Left ventricle myocardium superior (tissue), 1 donor: ENCODE measurements at regions not wholly inside any gene's neighbourhood (a gene's known extent, or its start where the extent isn't known, plus 50 kb on each side); places are given as distances from the start of the nearest gene placed in this dataset.

Experiments
- ATAC-seq: fragments of 200-7000 bp; cut with Tn5 transposase; one replicate; pipeline ENCODE4 v1.9.1; 2020; ENCODE audit warnings: mild to moderate bottlenecking, moderate library complexity
- DNase-seq: peaks from one replicate; pipeline ENCODE4 v3.0.0-alpha.2; 2020
- intact Hi-C: fragments of 100-400 bp; cut with micrococcal nuclease; formaldehyde crosslinking; loops from one replicate; pipeline ENCODE4 v1.11.0; 2022
- donor health status: DM: no; HTN: yes; CAD: no; lungs with severe emphysema.

DNA sequence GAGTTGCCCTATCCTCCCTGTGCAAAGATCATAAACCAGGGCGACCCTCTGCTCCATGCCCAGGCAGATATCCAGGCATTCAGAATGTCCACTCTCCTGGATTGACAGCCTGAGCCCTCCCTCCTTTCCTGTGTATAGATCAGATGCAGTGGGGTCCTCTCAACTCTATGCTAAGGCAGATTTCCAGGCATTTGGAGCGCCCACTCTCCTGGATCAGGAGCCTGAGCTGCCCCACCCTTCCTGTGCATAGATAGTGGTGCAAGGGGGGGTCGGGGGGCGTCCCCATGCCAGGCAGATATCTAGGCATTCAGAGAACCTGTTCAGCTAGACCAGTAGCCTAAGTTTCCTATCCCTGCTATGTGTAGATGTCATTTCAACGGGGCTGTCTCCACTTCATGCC is 941.1 kb downstream of the PCDH19 start:
- intact Hi-C loops: no loop called here
- DNase-seq (no peak), ATAC-seq (no peak)

DNA sequence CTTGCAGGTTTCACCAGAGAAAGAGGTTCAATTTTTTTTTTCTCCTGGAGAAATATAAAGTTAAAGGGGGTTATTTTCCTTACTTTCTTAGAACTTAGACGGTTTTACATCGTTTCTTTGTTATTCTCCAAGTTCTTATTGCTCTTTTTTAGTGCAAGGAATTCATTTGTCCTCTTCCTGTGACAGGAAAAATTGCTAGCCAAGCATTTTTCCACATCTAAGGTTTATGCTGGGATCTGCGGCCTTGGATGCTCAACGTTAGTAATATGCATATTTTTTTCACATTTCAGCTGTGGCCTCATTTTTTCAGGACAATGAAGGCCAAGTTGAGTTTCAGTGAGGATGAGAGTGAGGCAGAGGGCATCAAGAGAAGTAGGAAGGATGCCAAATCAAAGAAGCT is 948.9 kb downstream of the PCDH19 start:
- no peak for ATAC-seq
- intact Hi-C loops: no loop called here

DNA sequence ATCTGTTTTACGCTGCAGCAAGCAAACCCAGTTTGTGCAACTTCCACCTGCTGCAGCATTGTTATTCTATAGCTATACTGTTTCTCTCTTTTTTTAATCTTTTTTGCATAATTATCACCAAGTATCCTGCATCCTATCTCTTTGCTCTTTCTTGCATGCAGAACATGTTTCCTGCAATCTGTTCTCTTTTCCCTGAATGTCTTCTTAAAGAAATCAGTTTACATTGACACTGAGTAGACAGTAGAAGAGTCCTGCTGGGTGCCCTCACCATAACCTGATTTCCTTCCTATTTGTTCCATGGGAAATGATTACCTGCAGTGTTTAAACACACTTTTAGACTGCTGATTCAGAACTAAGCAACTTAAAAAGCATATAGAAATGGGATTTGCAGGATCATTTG is 964.7 kb downstream of the PCDH19 start:
- intact Hi-C loops: no loop called here
- ATAC-seq (no peak), DNase-seq (no peak)

More for the DNA sequence above, 948.9 kb downstream of the PCDH19 start:
- DNase-seq: no peak

DNA sequence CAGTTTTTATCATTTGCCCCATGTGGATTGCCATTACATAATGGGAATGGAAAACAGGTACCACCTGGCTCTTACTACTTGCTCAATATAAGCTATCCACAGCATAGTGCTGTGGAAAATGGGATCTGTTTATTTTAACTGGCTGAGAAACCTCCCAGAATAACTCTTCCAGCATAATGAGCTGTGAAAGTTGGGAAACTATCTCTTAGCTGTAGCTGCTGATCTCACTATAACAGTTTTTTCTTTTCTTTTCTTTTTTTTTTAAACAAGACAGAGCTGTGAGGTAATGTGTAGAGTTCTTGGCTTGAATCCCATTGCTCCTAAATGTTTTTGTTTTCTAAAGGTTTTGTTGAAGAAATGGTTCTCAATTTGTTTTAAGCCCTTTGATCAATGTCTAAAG is 988.3 kb downstream of the PCDH19 start:
- ATAC-seq: no peak

DNA sequence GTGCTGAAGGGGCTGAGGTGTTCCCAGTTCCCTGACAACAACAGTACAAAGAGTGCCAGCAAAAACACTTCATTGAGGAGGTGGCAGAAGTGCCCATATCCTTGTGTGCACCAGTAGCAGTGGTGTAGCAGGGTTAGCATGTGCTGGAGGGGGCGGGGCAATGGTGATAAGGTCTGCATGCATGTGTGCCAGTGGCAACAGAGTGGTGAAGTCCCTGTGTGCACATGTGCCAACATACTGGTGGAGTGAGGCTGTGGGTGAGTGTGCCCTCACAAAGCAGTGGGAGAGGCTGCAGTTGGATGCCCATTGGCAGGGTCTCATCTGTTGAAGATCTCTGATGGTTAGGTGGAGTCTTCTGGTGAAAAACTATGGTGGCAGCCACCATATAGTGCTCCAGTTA is 994.6 kb downstream of the PCDH19 start:
- ATAC-seq: no peak
- DNase-seq: no peak
- intact Hi-C loops: no loop called here

More for the DNA sequence above, 988.3 kb downstream of the PCDH19 start:
- no peak for DNase-seq
- intact Hi-C loops: no loop called here

DNA sequence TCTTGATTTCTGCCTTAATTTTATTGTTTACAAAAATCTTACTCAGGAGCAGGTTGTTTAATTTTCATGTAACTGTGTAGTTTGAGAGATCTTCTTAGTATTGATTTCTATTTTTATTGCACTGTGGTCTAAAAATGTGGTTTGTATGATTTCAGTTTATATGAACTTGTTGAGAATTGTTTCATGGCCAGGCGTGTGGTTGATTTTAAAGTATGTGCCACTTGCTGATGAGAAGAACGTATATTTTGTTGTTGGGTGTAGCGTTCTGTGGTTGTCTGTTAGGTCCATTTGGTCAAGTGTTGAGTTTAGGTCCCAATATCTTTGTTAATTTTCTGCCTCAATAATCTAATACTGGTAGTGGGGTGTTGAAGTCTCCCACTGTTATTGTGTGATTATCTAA is 996.8 kb downstream of the PCDH19 start:
- intact Hi-C loops: no loop called here
- ATAC-seq: no peak
- no peak for DNase-seq

DNA sequence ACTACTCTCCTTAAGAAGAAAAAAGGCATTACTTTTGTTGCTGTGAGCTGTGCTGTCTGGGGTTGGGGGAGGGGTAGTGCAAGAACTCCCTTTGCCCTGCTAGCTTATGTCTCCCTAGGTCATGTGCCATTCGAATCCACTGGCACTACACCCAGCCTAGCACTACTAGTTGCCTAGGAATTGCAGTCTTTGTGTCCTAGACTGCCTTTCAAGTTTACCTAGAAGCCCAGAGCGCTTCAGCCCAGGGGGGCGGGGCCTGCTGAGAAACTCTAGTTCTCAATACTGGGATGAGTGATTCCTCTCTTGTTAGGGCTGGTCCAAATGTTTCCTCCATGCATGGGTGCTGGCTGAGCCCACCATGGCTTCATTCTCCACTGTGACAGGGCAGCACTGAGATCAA is 1011.5 kb downstream of the PCDH19 start:
- ATAC-seq: no peak
- intact Hi-C loops: no loop called here
- DNase-seq: no peak

DNA sequence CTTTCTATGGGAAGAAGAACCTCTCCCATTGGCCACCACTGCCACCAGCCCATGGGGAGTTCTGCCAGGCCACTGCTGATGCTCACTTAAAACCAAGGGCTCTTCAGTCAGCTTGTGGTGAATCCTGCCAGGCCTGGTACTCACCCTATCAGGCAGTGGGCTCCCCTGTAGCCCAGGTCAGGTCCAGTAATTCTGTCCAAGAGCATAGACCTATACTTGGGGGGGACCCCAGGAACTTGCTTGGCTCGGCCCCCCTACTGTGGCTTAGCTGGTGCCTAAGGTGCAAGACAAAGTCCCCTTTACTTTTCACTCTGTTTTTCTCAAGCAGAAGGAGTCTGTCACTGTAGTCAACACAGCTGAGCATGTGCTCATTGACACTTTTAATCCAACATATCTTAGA is 1012.2 kb downstream of the PCDH19 start:
- no peak for ATAC-seq
- intact Hi-C loops: no loop called here

DNA sequence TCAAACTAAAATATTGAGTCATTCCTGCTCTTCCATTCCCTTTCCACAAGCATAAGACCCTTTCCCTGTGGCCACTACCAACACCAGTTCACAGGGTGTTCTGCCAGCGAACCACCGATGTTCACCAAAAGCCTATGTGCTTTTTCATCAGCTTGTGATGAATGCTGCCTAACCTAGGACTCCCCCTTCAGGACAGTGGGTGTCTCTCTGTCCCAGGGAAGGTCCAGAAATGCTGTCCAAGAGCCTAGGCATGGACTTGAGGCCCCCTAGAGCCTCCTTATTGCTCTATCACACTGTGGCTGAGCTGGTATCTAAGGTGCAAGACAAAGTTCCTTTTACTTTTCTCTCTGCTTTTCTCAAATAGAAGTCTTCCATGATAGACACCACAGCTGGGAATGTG is 1015.6 kb downstream of the PCDH19 start:
- no peak for DNase-seq
- intact Hi-C loops: no loop called here
- ATAC-seq: no peak

More for the DNA sequence above, 1012.2 kb downstream of the PCDH19 start:
- DNase-seq: no peak

DNA sequence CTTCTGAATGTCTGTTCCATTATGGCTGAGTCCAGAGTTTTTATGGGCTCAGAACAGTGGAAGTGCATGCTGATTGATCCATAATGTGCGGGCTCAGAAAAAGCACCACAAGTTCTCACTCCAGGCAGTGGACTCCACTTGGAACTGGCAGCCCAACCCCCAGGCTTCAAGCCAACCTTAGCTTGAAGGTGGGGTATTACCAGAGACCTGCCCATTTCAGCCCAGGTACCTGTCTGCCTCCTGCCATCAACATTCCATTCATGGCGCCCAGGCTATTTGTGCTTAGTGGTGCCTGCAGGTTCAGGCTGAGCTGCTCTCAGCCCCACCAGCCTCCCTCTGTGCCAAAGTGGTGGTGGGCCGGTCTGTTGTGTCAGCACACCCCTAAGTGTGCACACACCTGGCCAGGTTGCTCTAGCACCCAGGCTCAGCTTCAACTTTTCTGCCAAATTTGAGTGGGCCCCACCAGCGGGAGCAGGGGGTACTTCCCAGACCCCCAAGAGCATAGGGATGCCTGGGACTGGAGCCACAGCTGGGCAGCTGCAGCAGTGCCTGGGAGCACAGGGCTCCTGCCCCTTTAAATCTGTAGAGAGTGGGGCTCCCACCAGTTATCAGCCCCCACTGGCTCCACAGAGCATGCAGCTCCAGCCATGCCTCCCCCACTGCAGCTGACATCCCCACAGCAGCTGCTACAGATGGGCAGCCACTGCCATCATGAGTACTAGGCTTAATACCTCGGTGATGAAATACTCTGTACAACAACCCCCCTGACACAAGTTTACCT is 1025.3 kb downstream of the PCDH19 start:
- no peak for ATAC-seq
- intact Hi-C loops: no loop called here
- no peak for DNase-seq

DNA sequence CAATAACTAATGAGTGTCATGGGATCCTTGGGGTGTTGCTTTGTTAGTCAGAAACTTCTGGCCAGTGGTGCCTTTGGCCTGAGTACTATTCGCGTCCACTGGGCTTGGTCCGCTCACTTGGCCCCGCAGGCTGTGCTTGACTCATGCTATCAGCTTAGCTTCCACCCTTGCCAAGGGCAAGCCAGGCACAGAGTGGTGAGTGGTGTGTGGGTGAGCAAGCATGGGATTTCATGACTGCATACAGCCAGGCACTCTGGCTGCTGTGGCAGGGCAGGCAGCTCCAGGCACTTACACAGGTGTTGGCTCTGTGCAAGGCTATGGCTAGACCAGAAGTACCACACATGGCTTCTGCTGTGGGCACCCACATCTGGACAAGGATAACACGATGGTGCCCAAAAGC is 1026.3 kb downstream of the PCDH19 start:
- intact Hi-C loops: no loop called here
- ATAC-seq: no peak
- DNase-seq: no peak

DNA sequence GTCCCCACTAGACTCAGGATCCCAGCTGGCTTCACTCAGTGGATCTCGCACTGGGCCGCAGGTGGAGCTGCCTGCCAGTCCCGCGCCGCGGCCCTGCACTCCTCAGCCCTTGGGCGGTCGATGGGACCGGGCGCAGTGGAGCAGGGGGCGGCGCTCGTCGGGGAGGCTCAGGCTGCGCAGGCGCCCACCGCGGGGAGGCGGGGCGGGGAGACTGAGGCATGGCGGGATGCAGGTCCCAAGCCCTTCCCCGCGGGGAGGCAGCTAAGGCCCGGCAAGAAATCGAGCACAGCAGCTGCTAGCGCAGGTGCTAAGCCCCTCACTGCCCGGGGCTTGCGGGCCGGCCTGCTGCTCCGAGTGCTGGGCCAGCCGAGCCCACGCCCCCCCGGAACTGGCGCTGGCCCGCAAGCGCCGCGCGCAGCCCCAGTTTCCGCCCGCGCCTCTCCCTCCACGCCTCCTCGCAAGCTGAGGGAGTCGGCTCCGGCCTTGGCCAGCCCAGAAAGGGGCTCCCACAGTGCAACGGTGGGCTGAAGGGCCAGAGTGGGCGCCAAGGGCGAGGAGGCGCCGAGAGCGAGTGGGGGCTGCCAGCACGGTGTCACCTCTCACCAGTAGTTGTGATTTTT is 1038.0 kb downstream of the PCDH19 start:
- intact Hi-C loops: no loop called here
- ATAC-seq: no peak

DNA sequence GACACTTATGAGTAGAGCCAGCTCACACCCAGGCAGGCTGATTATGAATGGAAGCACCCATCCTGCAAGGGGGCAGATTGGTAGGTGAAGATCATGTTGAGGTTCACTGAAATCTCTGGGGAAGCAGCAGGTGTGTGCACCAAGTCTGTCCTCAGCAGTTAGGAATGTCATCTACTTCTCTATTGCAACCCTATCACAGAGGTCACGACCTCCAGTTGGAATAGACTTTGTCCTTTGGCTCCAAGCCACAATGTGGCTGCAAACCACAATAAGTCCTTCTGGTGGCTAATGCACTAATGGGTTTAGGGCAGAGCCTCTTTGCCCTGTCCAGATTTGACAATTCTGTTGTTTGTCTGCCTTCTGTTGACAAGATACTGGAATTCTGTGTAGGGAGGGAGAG is 1056.7 kb downstream of the PCDH19 start:
- no peak for ATAC-seq
- DNase-seq: no peak

More for the DNA sequence above, 1038.0 kb downstream of the PCDH19 start:
- no peak for DNase-seq

DNA sequence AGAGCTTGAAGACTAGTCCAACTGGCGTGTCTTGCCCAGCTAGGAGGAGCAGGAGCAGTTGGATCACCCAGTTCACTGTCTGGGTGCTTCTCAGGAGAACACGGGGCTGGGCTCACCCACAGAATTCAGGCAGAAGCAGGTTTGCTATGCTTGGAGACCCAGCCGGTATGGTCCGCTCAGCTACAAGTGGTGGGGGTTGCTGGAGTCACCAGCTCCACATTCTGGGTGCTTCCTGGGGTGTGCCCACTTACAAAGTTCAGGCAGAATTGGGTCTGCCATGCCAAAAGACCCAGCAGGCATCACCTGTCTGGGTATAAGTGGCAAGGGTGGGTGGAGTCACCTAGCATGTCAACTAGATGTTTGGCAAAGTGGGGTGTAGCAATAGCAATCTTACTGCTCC is 1061.8 kb downstream of the PCDH19 start:
- no peak for DNase-seq
- ATAC-seq: no peak
- intact Hi-C loops: no loop called here

More for the DNA sequence above, 1056.7 kb downstream of the PCDH19 start:
- intact Hi-C loops: no loop called here

DNA sequence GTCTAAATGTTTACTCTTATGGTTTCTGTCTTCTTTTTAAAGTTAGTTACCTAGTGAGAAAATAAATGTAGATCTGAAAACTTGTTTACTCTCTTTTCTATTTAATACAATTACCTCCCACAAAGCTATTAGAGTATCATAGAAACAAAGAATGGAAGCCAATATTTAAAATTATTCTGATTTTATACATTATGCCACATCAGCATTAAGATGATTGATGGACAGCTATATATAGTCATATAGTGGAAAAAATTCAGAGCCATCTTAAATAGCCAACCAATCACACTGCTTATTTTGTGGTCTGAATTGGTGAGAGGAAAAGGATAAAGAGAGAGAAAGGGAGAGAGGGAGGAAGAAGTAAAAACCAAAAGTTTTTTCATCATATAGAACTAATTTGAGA is 1101.8 kb downstream of the PCDH19 start:
- DNase-seq (no peak), ATAC-seq (no peak)
- intact Hi-C loops: no loop called here

DNA sequence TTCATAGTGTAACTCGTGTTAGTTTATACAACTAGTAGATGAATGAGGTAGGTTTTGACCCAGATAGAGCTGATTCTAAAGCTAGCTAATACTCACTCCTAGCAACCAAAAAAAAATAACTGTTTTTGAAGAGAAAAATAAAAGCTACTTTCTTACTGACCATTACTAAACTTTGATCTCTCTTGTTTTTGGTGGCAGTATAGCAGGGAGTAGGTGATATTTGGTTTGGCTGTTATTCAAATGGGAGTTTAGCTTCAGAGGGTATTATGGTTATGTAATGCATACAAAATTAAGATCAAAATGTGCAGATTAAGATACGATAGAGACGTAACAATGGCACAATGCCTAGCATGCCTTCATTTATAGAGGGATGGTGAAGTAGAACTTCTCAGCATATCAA is 1104.5 kb downstream of the PCDH19 start:
- DNase-seq (no peak), ATAC-seq (no peak)
- intact Hi-C loops: no loop called here

DNA sequence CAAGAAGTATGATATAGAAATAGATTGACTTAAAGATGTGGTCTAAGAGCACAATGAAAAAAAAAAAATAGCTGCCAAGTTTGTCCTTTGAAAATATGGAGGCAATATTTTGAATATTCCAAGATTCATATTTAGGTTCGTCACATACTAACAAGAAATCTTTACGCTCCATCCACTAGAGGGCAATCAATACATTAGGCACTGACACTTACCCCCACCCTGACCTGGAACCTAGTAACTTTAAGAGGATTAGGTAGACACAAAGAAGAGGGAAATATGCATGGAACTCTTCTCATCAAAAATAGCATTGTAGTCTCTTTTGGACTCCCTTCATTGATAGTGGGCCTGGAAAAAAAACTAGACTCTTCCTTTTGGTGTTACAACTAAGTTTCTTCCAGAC is 1108.1 kb downstream of the PCDH19 start:
- DNase-seq (no peak), ATAC-seq (no peak)
- intact Hi-C loops: no loop called here

DNA sequence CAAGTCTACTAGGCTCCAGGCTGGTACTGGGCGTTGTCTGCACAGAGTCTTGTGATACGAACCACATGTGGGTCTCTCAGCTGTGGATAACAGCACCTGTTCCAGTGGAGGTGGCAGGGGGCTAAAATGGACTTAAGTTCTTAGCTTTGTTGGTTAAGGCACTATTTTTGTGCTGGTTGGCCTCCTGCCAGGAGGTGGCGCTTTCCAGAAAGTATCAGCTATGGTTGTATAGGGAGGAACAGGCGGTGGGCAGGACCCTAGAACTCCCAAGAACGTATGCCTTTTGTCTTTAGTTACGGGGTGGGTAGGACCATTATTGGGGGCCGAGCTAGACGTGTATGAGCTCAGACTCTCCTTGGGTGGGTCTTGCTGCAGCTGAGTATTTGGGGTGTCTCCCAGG is 1138.4 kb downstream of the PCDH19 start:
- intact Hi-C loops: no loop called here
- no peak for ATAC-seq
- no peak for DNase-seq

DNA sequence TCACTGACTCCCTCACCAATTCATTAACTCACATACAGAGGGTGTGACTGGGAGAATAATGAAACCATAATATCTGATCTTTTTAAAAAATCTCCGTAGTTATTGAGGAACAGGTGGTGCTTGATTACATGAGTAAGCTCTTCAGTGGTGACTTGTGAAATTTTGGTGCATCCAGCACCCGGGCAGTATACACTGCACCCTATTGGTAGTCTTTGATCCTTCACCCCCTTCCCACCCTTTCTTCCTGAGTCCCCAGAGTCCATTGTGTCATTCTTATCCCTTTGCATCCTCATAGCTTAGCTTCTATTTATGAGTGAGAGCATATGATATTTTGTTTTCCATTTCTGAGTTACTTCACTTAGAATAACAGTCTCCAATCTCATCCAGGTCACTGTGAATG is 1143.8 kb downstream of the PCDH19 start:
- no peak for ATAC-seq
- intact Hi-C loops: no loop called here
- no peak for DNase-seq

DNA sequence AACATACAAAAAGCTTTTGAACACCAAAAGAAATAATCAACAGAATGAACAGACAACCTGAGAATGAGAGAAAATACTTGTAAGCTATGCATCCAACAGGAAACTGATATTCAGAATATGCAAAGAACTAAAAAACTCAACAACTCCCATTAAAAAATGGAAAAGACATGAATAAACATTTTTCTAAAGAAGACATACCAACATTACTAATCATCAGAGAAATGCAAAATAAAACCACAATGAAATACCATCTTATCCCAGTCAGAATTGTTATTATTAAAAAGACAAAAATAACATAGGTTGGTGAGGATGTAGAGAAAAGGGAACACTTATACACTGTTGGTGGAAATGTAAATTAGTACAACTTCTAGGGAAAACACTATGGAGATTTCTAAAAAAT is 1161.9 kb downstream of the PCDH19 start:
- intact Hi-C loops: no loop called here
- ATAC-seq: no peak
- DNase-seq: no peak

DNA sequence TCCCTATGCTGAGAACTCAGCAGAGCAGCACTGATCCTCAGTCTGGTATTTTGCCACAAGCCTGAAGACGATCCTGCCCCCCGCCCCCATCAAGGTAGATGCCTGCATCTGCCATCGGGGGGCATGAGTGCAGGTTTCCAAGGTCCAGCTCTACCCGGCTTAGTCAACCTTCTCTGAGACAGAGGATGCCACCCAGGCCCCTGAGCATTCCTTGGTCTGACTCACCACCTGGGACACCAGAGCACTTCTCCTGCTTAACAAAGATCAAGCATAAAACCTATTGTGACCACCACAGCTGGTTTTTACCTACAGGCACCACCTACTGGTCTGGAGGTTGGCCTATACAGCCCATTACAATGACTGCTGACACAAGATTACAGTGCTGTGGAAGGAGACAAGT is 1168.1 kb downstream of the PCDH19 start:
- ATAC-seq (no peak), DNase-seq (no peak)
- intact Hi-C loops: no loop called here
